Lower leg skin (tissue), 3 donors: ENCODE measurements at regions not wholly inside any gene's neighbourhood (a gene's known extent, or its start where the extent isn't known, plus 50 kb on each side); places are given as distances from the start of the nearest gene placed in this dataset.

Experiments
- CTCF ChIP-seq, 3 donors: fragments of 450-650 bp; IDR thresholded peaks; one replicate each; pipeline ENCODE4 v1.5.1; 2016; ENCODE audit warnings: antibody characterized with exemption in 3 of 3, mild to moderate bottlenecking in 3 of 3, moderate library complexity in 2 of 3
- POLR2A ChIP-seq, 2 donors: fragments of 450-650 bp; IDR thresholded peaks; one replicate each; pipeline ENCODE4 v1.6.1; 2016 to 2017; ENCODE audit warnings: antibody characterized with exemption in 2 of 2, mild to moderate bottlenecking in 1 of 2, moderate library complexity in 1 of 2

DNA sequence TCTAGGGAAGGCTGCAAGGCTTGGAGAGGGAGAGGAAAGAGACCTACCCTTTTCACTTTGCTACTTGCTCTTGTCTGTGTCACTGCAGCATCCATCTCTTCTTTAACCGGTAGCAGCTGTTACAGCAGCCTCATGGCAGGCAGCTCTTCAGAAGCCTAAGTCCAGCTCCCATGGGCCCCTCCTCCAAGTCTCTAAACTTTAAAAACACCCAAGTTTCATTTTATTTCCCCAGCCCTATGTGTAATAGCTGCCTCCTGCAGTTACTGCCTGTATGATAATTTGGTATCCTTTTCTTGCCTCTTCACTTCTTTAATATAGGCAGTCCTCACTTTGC is 313.1 kb upstream of the PIK3R1 start:
- TF ChIP-seq CTCF (IDR thresholded peaks at IDR 0.05) (no peak), POLR2A (IDR thresholded peaks at IDR 0.05) (no peak)
